Smooth muscle cell (in vitro differentiated cells): ENCODE measurements at regions not wholly inside any gene's neighbourhood (a gene's known extent, or its start where the extent isn't known, plus 50 kb on each side); places are given as distances from the start of the nearest gene placed in this dataset.

Source experiments
- DNase-seq: peaks from one replicate; lab custom pipeline; 2025; ENCODE audit not compliant: unreplicated experiment; lab: John Stamatoyannopoulos, UW
- H2AFZ ChIP-seq: fragments of 200-600 bp; sonication (generic); 2 replicates; pipeline ENCODE4 v1.6.0; 2016; ENCODE audit warnings: antibody characterized with exemption, low read depth, mild to moderate bottlenecking
- H3F3A ChIP-seq: fragments of 200-600 bp; sonication (generic); 2 replicates; pipeline ENCODE4 v1.6.0; 2017; ENCODE audit warnings: antibody characterized with exemption, low read depth
- H3K27ac ChIP-seq: fragments of 200-600 bp; sonication (generic); 2 replicates; pipeline ENCODE4 v1.5.1; 2016; ENCODE audit warnings: low read depth, mild to moderate bottlenecking
- H3K27me3 ChIP-seq: fragments of 200-600 bp; sonication (generic); 2 replicates; pipeline ENCODE4 v1.6.1; 2016; ENCODE audit warnings: low read depth, mild to moderate bottlenecking
- H3K36me3 ChIP-seq: fragments of 200-600 bp; sonication (generic); 2 replicates; pipeline ENCODE4 v1.5.1; 2016; ENCODE audit warnings: low read depth
- H3K4me1 ChIP-seq: fragments of 200-600 bp; sonication (generic); 2 replicates; pipeline ENCODE4 v1.5.1; 2016; ENCODE audit warnings: low read depth
- H3K4me2 ChIP-seq: fragments of 200-600 bp; sonication (generic); 2 replicates; pipeline ENCODE4 v1.6.0; 2016; ENCODE audit warnings: mild to moderate bottlenecking
- H3K4me3 ChIP-seq: fragments of 200-600 bp; sonication (generic); 2 replicates; pipeline ENCODE4 v1.5.1; 2016; ENCODE audit warnings: mild to moderate bottlenecking
- H3K79me2 ChIP-seq: fragments of 200-600 bp; sonication (generic); 2 replicates; pipeline ENCODE4 v1.6.0; 2016; ENCODE audit warnings: low read depth, mild to moderate bottlenecking
- H3K9ac ChIP-seq: fragments of 200-600 bp; sonication (generic); 2 replicates; pipeline ENCODE4 v1.6.0; 2016; ENCODE audit warnings: low read depth
- H3K9me3 ChIP-seq: fragments of 200-600 bp; sonication (generic); replicated peaks from 2 replicates; pipeline ENCODE4 v1.5.1; 2016; ENCODE audit warnings: low read depth
- H4K20me1 ChIP-seq: fragments of 200-600 bp; sonication (generic); 2 replicates; pipeline ENCODE4 v1.6.0; 2016; ENCODE audit warnings: low read depth
- CTCF ChIP-seq: fragments of 200-600 bp; sonication (generic); IDR thresholded peaks from 2 replicates; pipeline ENCODE4 v1.5.1; 2017; ENCODE audit warnings: borderline replicate concordance, mild to moderate bottlenecking, antibody characterized with exemption; ENCODE audit not compliant: insufficient read depth, poor library complexity, severe bottlenecking
- WGBS: methylation state at CpG from one replicate; pipeline ENCODE4 v1.1.7; 2016; ENCODE audit warnings: low lambda C conversion rate; 5-methylcytosine and 5-hydroxymethylcytosine counted together

- DNase-seq = no peak
- H3K4me2 ChIP-seq = no peak overlapping the region
- WGBS = 96% methylated on average over 6 of the region's 6 CpGs
- no peak overlapping the region for H3K9ac ChIP-seq
- H3K27ac ChIP-seq = no peak overlapping the region
- no peaks in the 10 kb centered on the region for H3K9me3 ChIP-seq
- no peak for TF ChIP-seq CTCF
- no peak overlapping the region for H3K4me3 ChIP-seq
- H3F3A ChIP-seq = no peaks in the 10 kb centered on the region
- no peaks in the 10 kb centered on the region for H3K36me3 ChIP-seq
- H3K4me1 ChIP-seq = peaks cover 4% of the 10 kb centered on the region
- no peaks in the 10 kb centered on the region for H4K20me1 ChIP-seq
- no peaks in the 10 kb centered on the region for H3K27me3 ChIP-seq
- H3K79me2 ChIP-seq = no peaks in the 10 kb centered on the region
- H2AFZ ChIP-seq = no peak overlapping the region
Measured at GRCh38 chr4:17320046-17320445, 191.8 kb downstream of the QDPR start.

- 87% methylated on average over 5 of the region's 5 CpGs for WGBS
- Histone ChIP-seq H3K79me2 (no peaks in the 10 kb centered on the region), H3K27ac (no peak overlapping the region)
Measured at GRCh38 chr4:17317526-17317925, 194.4 kb downstream of the QDPR start.

GRCh38 chr4:17316566-17316965 lies 195.3 kb downstream of the QDPR start:
- no peaks in the 10 kb centered on the region for H3K27me3 ChIP-seq
- no peaks in the 10 kb centered on the region for H3K4me1 ChIP-seq
- no peak overlapping the region for H3K9ac ChIP-seq
- no peaks in the 10 kb centered on the region for H3K36me3 ChIP-seq
- H4K20me1 ChIP-seq = no peaks in the 10 kb centered on the region
- no peak for DNase-seq
- H3K9me3 ChIP-seq = no peaks in the 10 kb centered on the region
- H3K79me2 ChIP-seq = no peaks in the 10 kb centered on the region
- no peak for TF ChIP-seq CTCF
- 85% methylated on average over 1 of the region's 1 CpG for WGBS
- H3K27ac ChIP-seq = no peak overlapping the region
- no peak overlapping the region for H2AFZ ChIP-seq
- no peaks in the 10 kb centered on the region for H3F3A ChIP-seq
- no peak overlapping the region for H3K4me2 ChIP-seq
- no peak overlapping the region for H3K4me3 ChIP-seq

More at GRCh38 chr4:17317526-17317925, 194.4 kb downstream of the QDPR start:
- no peak overlapping the region for H3K9ac ChIP-seq
- no peak for TF ChIP-seq CTCF
- H3K4me1 ChIP-seq = no peaks in the 10 kb centered on the region
- H3F3A ChIP-seq = no peaks in the 10 kb centered on the region
- no peak overlapping the region for H3K4me3 ChIP-seq
- no peaks in the 10 kb centered on the region for H3K9me3 ChIP-seq
- no peak for DNase-seq
- H4K20me1 ChIP-seq = no peaks in the 10 kb centered on the region
- H3K27me3 ChIP-seq = no peaks in the 10 kb centered on the region
- no peak overlapping the region for H2AFZ ChIP-seq
- H3K36me3 ChIP-seq = no peaks in the 10 kb centered on the region
- no peak overlapping the region for H3K4me2 ChIP-seq

- no peak for DNase-seq
- no peak overlapping the region for H3K27ac ChIP-seq
- H3K4me1 ChIP-seq = no peaks in the 10 kb centered on the region
- H3K9me3 ChIP-seq = no peaks in the 10 kb centered on the region
- H3F3A ChIP-seq = no peaks in the 10 kb centered on the region
- no peak overlapping the region for H3K9ac ChIP-seq
- H2AFZ ChIP-seq = no peak overlapping the region
- no peak for TF ChIP-seq CTCF
- no peak overlapping the region for H3K4me2 ChIP-seq
- H3K4me3 ChIP-seq = no peak overlapping the region
- no peaks in the 10 kb centered on the region for H3K36me3 ChIP-seq
- no peaks in the 10 kb centered on the region for H3K27me3 ChIP-seq
- H4K20me1 ChIP-seq = no peaks in the 10 kb centered on the region
- no peaks in the 10 kb centered on the region for H3K79me2 ChIP-seq
Measured at GRCh38 chr4:17315459-17315858, 196.4 kb downstream of the QDPR start.
